HCT116 (cell line): ENCODE measurements at regions not wholly inside any gene's neighbourhood (a gene's known extent, or its start where the extent isn't known, plus 50 kb on each side); places are given as distances from the start of the nearest gene placed in this dataset.

Source experiments
- ATAC-seq: fragments of 200-7000 bp; cut with Tn5 transposase; 2 replicates; pipeline ENCODE4 v1.9.1; 2020; ENCODE audit warnings: mild to moderate bottlenecking, moderate library complexity
- BruUV-seq: library from RNA; stranded (reverse); fragments of 400-500 nt; replicated peaks from 2 replicates; lab custom pipeline; 2021; lab: Mats Ljungman, UMichigan
- CTCF ChIA-PET: fragments of 300-600 bp; sonication (Branson Sonifier 250); formaldehyde crosslinking; loops from one replicate; lab custom pipeline; 2021; ENCODE audit warnings: antibody characterized with exemption; lab: Charles Lee
- POLR2A ChIA-PET: fragments of 300-600, 350-600 bp; sonication (Branson Sonifier 250); formaldehyde crosslinking; loops from one replicate; lab custom pipeline; 2021; ENCODE audit warnings: antibody characterized with exemption; lab: Charles Lee
- RAD21 ChIA-PET, 2 experiments: fragments of 300-600 bp; sonication (Branson Sonifier 250); formaldehyde crosslinking; loops; one replicate each; lab custom pipeline; 2023; ENCODE audit warnings: low total read pairs in 2 of 2; ENCODE audit not compliant: uncharacterized antibody in 2 of 2, unreplicated experiment in 2 of 2, low non-redundant PET in 1 of 2; lab: Charles Lee
- DNase-seq: peaks from one replicate; pipeline ENCODE4 v3.0.0-alpha.2; 2010; ENCODE audit warnings: low read depth, low spot score
- H2AFZ ChIP-seq: fragments of 200-600 bp; shearing (Covaris generic), sonication (generic); 2 replicates; pipeline ENCODE4 v1.6.1; 2017; ENCODE audit warnings: low read depth, mixed run types, mixed read lengths, antibody characterized with exemption, low read length; ENCODE audit not compliant: poor library complexity, severe bottlenecking
- H3K27ac ChIP-seq: 2 replicates; pipeline ENCODE4 v1.5.1; 2012; ENCODE audit warnings: low read depth, low read length
- H3K27me3 ChIP-seq: fragments of 200-600 bp; sonication (generic); 2 replicates; pipeline ENCODE4 v1.6.1; 2016; ENCODE audit warnings: mixed run types, low read length, mixed read lengths; ENCODE audit not compliant: insufficient read depth
- H3K36me3 ChIP-seq, 2 experiments: fragments of 200-500 bp in 1 of 2; fragments of 200-600 bp in 1 of 2; sonication (Bioruptor generic) in 1 of 2; sonication (generic) in 1 of 2; 2 replicates each; pipeline versions ENCODE4 v1.5.1 to v1.6.1; 2014 to 2016; ENCODE audit warnings: low read length in 2 of 2, inconsistent platforms in 1 of 2, mixed read lengths in 1 of 2, mixed run types in 1 of 2; ENCODE audit not compliant: insufficient read depth in 2 of 2, control insufficient read depth in 1 of 2
- H3K4me1 ChIP-seq, 2 experiments: fragments of 200-600 bp in 1 of 2; sonication (generic) in 1 of 2; 2 replicates each; pipeline versions ENCODE4 v1.5.1 to v1.6.1; 2012 to 2017; ENCODE audit warnings: low read length in 2 of 2, inconsistent platforms in 1 of 2, mild to moderate bottlenecking in 1 of 2, mixed read lengths in 1 of 2, mixed run types in 1 of 2, moderate library complexity in 1 of 2; ENCODE audit not compliant: insufficient read depth in 2 of 2, control insufficient read depth in 1 of 2
- H3K4me2 ChIP-seq: fragments of 200-600 bp; sonication (generic); 2 replicates; pipeline ENCODE4 v1.6.1; 2017; ENCODE audit warnings: mixed run types, low read length, mixed read lengths
- H3K4me3 ChIP-seq, 2 experiments: fragments of 200-600 bp in 1 of 2; sonication (generic) in 1 of 2; replicated peaks in 1 of 2; 2 replicates each; pipeline ENCODE4 v1.5.1; 2011 to 2016; ENCODE audit warnings: low read length in 2 of 2, control low read depth in 1 of 2, low read depth in 1 of 2, mild to moderate bottlenecking in 1 of 2, mixed read lengths in 1 of 2, mixed run types in 1 of 2
- H3K79me2 ChIP-seq: fragments of 200-600 bp; sonication (generic); 2 replicates; pipeline ENCODE4 v1.6.1; 2017; ENCODE audit warnings: mild to moderate bottlenecking, mixed run types, low read length, moderate library complexity, mixed read lengths; ENCODE audit not compliant: insufficient read depth
- H3K9ac ChIP-seq: fragments of 200-600 bp; sonication (generic); 2 replicates; pipeline ENCODE4 v1.6.1; 2016; ENCODE audit warnings: low read length, mixed read lengths
- H3K9me2 ChIP-seq: fragments of 200-600 bp; sonication (generic), shearing (Covaris generic); 2 replicates; pipeline ENCODE4 v1.6.1; 2017; ENCODE audit warnings: mixed run types, mild to moderate bottlenecking, moderate library complexity; ENCODE audit not compliant: insufficient read depth
- H3K9me3 ChIP-seq, 2 experiments: fragments of 200-500 bp in 1 of 2; fragments of 200-600 bp in 1 of 2; sonication (Bioruptor generic) in 1 of 2; sonication (generic) in 1 of 2; 2 replicates each; pipeline ENCODE4 v1.6.1; 2014 to 2017; ENCODE audit warnings: low read length in 2 of 2, mixed read lengths in 2 of 2, inconsistent platforms in 1 of 2, low read depth in 1 of 2, mild to moderate bottlenecking in 1 of 2, mixed run types in 1 of 2, moderate library complexity in 1 of 2; ENCODE audit not compliant: control insufficient read depth in 1 of 2, insufficient read depth in 1 of 2
- H4K20me1 ChIP-seq: fragments of 200-600 bp; sonication (generic), shearing (Covaris generic); 2 replicates; pipeline ENCODE4 v1.6.1; 2017; ENCODE audit warnings: mixed run types, mild to moderate bottlenecking, moderate library complexity; ENCODE audit not compliant: insufficient read depth
- CBX3 ChIP-seq: IDR thresholded peaks from 2 replicates; pipeline ENCODE4 v1.6.1; 2012; ENCODE audit warnings: low read depth
- CEBPB ChIP-seq: IDR thresholded peaks from 2 replicates; pipeline ENCODE4 v1.6.1; 2012; ENCODE audit warnings: low read depth
- CTCF ChIP-seq, 3 experiments: fragments of 200-600 bp in 1 of 3; sonication (generic) in 1 of 3; IDR thresholded peaks in 2 of 3; conservative IDR thresholded peaks in 1 of 3; 2 replicates each; pipeline ENCODE4 v1.5.1; 2012 to 2017; ENCODE audit warnings: low read depth in 2 of 3, low read length in 2 of 3, antibody characterized with exemption in 1 of 3, borderline replicate concordance in 1 of 3, control low read depth in 1 of 3, mild to moderate bottlenecking in 1 of 3, mixed read lengths in 1 of 3, mixed run types in 1 of 3, moderate library complexity in 1 of 3; ENCODE audit not compliant: insufficient read depth in 1 of 3
- EZH2 ChIP-seq: fragments of 200-600 bp; sonication (generic); IDR thresholded peaks from 2 replicates; pipeline ENCODE4 v1.6.1; 2017; ENCODE audit warnings: antibody characterized with exemption, mixed run types
- FOSL1 ChIP-seq: IDR thresholded peaks from 2 replicates; pipeline ENCODE4 v1.6.1; 2012; ENCODE audit warnings: low read depth
- JUND ChIP-seq: IDR thresholded peaks from 2 replicates; pipeline ENCODE4 v1.6.1; 2012
- POLR2A ChIP-seq: IDR thresholded peaks from 2 replicates; pipeline ENCODE4 v1.7.0; 2011; ENCODE audit warnings: borderline replicate concordance; ENCODE audit not compliant: insufficient read depth, insufficient read length; ENCODE audit errors: extremely low read depth
- RAD21 ChIP-seq: IDR thresholded peaks from 2 replicates; pipeline ENCODE4 v1.6.1; 2012; ENCODE audit warnings: low read depth, mild to moderate bottlenecking
- SP1 ChIP-seq: IDR thresholded peaks from 2 replicates; pipeline ENCODE4 v1.6.1; 2012; ENCODE audit warnings: low read depth
- TCF7L2 ChIP-seq: IDR thresholded peaks from 2 replicates; pipeline ENCODE4 v1.7.0; 2011; ENCODE audit warnings: borderline replicate concordance, inconsistent platforms; ENCODE audit not compliant: insufficient read depth, insufficient read length; ENCODE audit errors: extremely low read depth
- ZFX ChIP-seq: fragments of 450-650 bp; IDR thresholded peaks from 2 replicates; pipeline ENCODE4 v1.6.1; 2017
- intact Hi-C: fragments of 100-400 bp; cut with micrococcal nuclease; formaldehyde crosslinking; loops from 2 replicates; pipeline ENCODE4 v1.10.0; 2022
- TF ChIP-seq, protein P1 (sequence below): IDR thresholded peaks from 2 replicates; pipeline ENCODE4 v1.6.1; 2012; ENCODE audit warnings: low read depth

- Histone ChIP-seq H3K27me3 (no peaks in the 10 kb centered on the region), H4K20me1 (no peaks in the 10 kb centered on the region), H3K9ac (no peak overlapping the region), H3K9me2 (no peaks in the 10 kb centered on the region), H3K9me3 (no peaks in the 10 kb centered on the region; a peak in 1 of 4 replicates), H3K4me2 (no peak overlapping the region), H3K4me1 (no peaks in the 10 kb centered on the region), H3K79me2 (no peaks in the 10 kb centered on the region), H3K27ac (no peak overlapping the region), H3K4me3 (no peak overlapping the region), H3K36me3 (no peaks in the 10 kb centered on the region), H2AFZ (no peak overlapping the region)
- ChIA-PET CTCF (no interaction called here), RAD21 (no interaction called here), POLR2A (no interaction called here)
- no peak for DNase-seq
- intact Hi-C loops = no loop called here
- no TSS peak for BruUV-seq
- TF ChIP-seq POLR2A (no peak), CBX3 (no peak), TCF7L2 (no peak), FOSL1 (no peak), ZFX (no peak), CEBPB (no peak), JUND (no peak), CTCF (IDR thresholded peaks at IDR 0.05 in 2 of 3, conservative IDR thresholded peaks at IDR 0.05 in 1 of 3; ENCODE audit: borderline replicate concordance in 1 of 3, insufficient read depth in 1 of 3, low read depth in 2 of 3, low read length in 2 of 3) (no peak), RAD21 (no peak), EZH2 (no peak), SP1 (no peak)
- TF ChIP-seq, protein P1, sequence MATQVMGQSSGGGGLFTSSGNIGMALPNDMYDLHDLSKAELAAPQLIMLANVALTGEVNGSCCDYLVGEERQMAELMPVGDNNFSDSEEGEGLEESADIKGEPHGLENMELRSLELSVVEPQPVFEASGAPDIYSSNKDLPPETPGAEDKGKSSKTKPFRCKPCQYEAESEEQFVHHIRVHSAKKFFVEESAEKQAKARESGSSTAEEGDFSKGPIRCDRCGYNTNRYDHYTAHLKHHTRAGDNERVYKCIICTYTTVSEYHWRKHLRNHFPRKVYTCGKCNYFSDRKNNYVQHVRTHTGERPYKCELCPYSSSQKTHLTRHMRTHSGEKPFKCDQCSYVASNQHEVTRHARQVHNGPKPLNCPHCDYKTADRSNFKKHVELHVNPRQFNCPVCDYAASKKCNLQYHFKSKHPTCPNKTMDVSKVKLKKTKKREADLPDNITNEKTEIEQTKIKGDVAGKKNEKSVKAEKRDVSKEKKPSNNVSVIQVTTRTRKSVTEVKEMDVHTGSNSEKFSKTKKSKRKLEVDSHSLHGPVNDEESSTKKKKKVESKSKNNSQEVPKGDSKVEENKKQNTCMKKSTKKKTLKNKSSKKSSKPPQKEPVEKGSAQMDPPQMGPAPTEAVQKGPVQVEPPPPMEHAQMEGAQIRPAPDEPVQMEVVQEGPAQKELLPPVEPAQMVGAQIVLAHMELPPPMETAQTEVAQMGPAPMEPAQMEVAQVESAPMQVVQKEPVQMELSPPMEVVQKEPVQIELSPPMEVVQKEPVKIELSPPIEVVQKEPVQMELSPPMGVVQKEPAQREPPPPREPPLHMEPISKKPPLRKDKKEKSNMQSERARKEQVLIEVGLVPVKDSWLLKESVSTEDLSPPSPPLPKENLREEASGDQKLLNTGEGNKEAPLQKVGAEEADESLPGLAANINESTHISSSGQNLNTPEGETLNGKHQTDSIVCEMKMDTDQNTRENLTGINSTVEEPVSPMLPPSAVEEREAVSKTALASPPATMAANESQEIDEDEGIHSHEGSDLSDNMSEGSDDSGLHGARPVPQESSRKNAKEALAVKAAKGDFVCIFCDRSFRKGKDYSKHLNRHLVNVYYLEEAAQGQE = no peak
- ATAC-seq = no peak
Measured at GRCh38 chr13:69124996-69125395, 982.6 kb upstream of the ATXN8OS start.
